Activated CD4-positive, alpha-beta T cell treated with anti-CD3 and anti-CD28 coated beads, Interleukin-2, amount 10 ng/mL, durations not matched to agents 7 days and 5 days (primary cell): ENCODE measurements at regions not wholly inside any gene's neighbourhood (a gene's known extent, or its start where the extent isn't known, plus 50 kb on each side); places are given as distances from the start of the nearest gene placed in this dataset.
"Not testable (repeated sequence)": the region's sequence is repeated elsewhere in the genome, so short reads cannot be mapped to it uniquely, and the experiment has no call there.

Experiments used
- CTCF ChIA-PET: fragments of 350-600 bp; sonication (Branson Sonifier 250); formaldehyde crosslinking; loops from one replicate; lab custom pipeline; 2021; ENCODE audit warnings: antibody characterized with exemption; lab: Charles Lee
- POLR2A ChIA-PET: fragments of 350-600 bp; sonication (Branson Sonifier 250); formaldehyde crosslinking; loops from one replicate; lab custom pipeline; 2021; ENCODE audit warnings: antibody characterized with exemption; lab: Charles Lee
- DNase-seq: peaks from one replicate; pipeline ENCODE4 v3.0.0-alpha.2; 2020
- H3K27ac Mint-ChIP-seq: one replicate; pipeline ENCODE4 v1.8.0; 2021; ENCODE audit warnings: mild to moderate bottlenecking, moderate library complexity, mixed read lengths
- H3K27me3 Mint-ChIP-seq: one replicate; pipeline ENCODE4 v1.8.0; 2021; ENCODE audit warnings: mixed read lengths
- H3K36me3 Mint-ChIP-seq: one replicate; pipeline ENCODE4 v1.8.0; 2021; ENCODE audit warnings: low read depth, mixed read lengths
- H3K4me1 Mint-ChIP-seq: one replicate; pipeline ENCODE4 v1.8.0; 2021; ENCODE audit warnings: mixed read lengths
- H3K4me3 Mint-ChIP-seq: one replicate; pipeline ENCODE4 v1.8.0; 2021; ENCODE audit warnings: mild to moderate bottlenecking, moderate library complexity, mixed read lengths
- H3K9me3 Mint-ChIP-seq: one replicate; pipeline ENCODE4 v1.8.0; 2021; ENCODE audit warnings: mixed read lengths

- Mint-ChIP-seq H3K4me3 (no peak overlapping the region), H3K27me3 (no peaks in the 10 kb centered on the region), H3K4me1 (peaks cover 30% of the 10 kb centered on the region), H3K27ac (peak overlapping the region; percentile 80), H3K36me3 (no peaks in the 10 kb centered on the region), H3K9me3 (no peaks in the 10 kb centered on the region)
- ChIA-PET CTCF (interaction anchor here (1.4 kb wide), 1 partner anchor 12 kb away, joined by 4 read pairs; no protein-coding TSS in a partner anchor), POLR2A (no interaction called here)
- no peak for DNase-seq
These were observed 82.8 kb downstream of the IGLL1 start for GRCh38 chr22:23497016-23497885.

- POLR2A ChIA-PET: no interaction called here
- peaks cover 30% of the 10 kb centered on the region for H3K4me1 Mint-ChIP-seq
- H3K27me3 Mint-ChIP-seq: no peaks in the 10 kb centered on the region
- H3K27ac Mint-ChIP-seq: peak overlapping the region; percentile 80
- DNase-seq: no peak
- no peaks in the 10 kb centered on the region for H3K9me3 Mint-ChIP-seq
- no peak overlapping the region for H3K4me3 Mint-ChIP-seq
- CTCF ChIA-PET: interaction anchor here (0.5 to 1.4 kb wide), 3 partner anchors 11 to 42 kb away, joined by 3 to 4 read pairs (median 3); no protein-coding TSS in a partner anchor
- H3K36me3 Mint-ChIP-seq: no peaks in the 10 kb centered on the region
These were observed 83.7 kb downstream of the IGLL1 start for GRCh38 chr22:23496445-23496833.

- no peaks in the 10 kb centered on the region for H3K27me3 Mint-ChIP-seq
- H3K27ac Mint-ChIP-seq: peak overlapping the region; percentile 80
- POLR2A ChIA-PET: no interaction called here
- DNase-seq: peak; percentile 40
- H3K4me3 Mint-ChIP-seq: peak overlapping the region; percentile 22
- H3K36me3 Mint-ChIP-seq: no peaks in the 10 kb centered on the region
- CTCF ChIA-PET: interaction anchor here (0.5 to 1.4 kb wide), 3 partner anchors 10 to 41 kb away, joined by 3 to 4 read pairs (median 3); no protein-coding TSS in a partner anchor
- H3K4me1 Mint-ChIP-seq: peaks cover 30% of the 10 kb centered on the region
- H3K9me3 Mint-ChIP-seq: no peaks in the 10 kb centered on the region
These were observed 84.3 kb downstream of the IGLL1 start for GRCh38 chr22:23495614-23496444.

- DNase-seq: no peak
- Mint-ChIP-seq H3K27me3 (no peaks in the 10 kb centered on the region), H3K36me3 (no peaks in the 10 kb centered on the region), H3K27ac (peak overlapping the region; percentile 54), H3K4me1 (peaks cover 30% of the 10 kb centered on the region), H3K4me3 (no peak overlapping the region), H3K9me3 (no peaks in the 10 kb centered on the region)
- CTCF ChIA-PET: no interaction called here
- POLR2A ChIA-PET: no interaction called here
These were observed 85.2 kb downstream of the IGLL1 start for GRCh38 chr22:23494930-23495266.

- Mint-ChIP-seq H3K27me3 (peaks cover 41% of the 10 kb centered on the region), H3K4me1 (peaks cover 4% of the 10 kb centered on the region), H3K36me3 (no peaks in the 10 kb centered on the region), H3K9me3 (no peaks in the 10 kb centered on the region), H3K27ac (no peak overlapping the region), H3K4me3 (no peak overlapping the region)
- DNase-seq: no peak
- ChIA-PET POLR2A (no interaction called here), CTCF (interaction anchor here (0.6 kb wide), 1 partner anchor 11 kb away, joined by 3 read pairs; no protein-coding TSS in a partner anchor)
These were observed 94.6 kb downstream of the IGLL1 start for GRCh38 chr22:23485490-23485889.

GRCh38 chr22:23484651-23485050 is 95.4 kb downstream of the IGLL1 start:
- H3K27ac Mint-ChIP-seq: no peak overlapping the region
- peaks cover 4% of the 10 kb centered on the region for H3K4me1 Mint-ChIP-seq
- H3K9me3 Mint-ChIP-seq: no peaks in the 10 kb centered on the region
- no peak for DNase-seq
- peaks cover 41% of the 10 kb centered on the region for H3K27me3 Mint-ChIP-seq
- ChIA-PET POLR2A (no interaction called here), CTCF (no interaction called here)
- no peak overlapping the region for H3K4me3 Mint-ChIP-seq
- no peaks in the 10 kb centered on the region for H3K36me3 Mint-ChIP-seq

- CTCF ChIA-PET: interaction anchor here (0.6 kb wide), 1 partner anchor 370 kb away, joined by 3 read pairs; no protein-coding TSS in a partner anchor
- Mint-ChIP-seq H3K4me3 (no peak overlapping the region), H3K27me3 (peaks cover 34% of the 10 kb centered on the region), H3K36me3 (no peaks in the 10 kb centered on the region), H3K27ac (no peak overlapping the region), H3K4me1 (peaks cover 7% of the 10 kb centered on the region), H3K9me3 (no peaks in the 10 kb centered on the region)
- POLR2A ChIA-PET: no interaction called here
- no peak for DNase-seq
These were observed 98.7 kb downstream of the IGLL1 start for GRCh38 chr22:23481369-23481768.

GRCh38 chr22:23478175-23478574 is 101.9 kb downstream of the IGLL1 start:
- no peaks in the 10 kb centered on the region for H3K36me3 Mint-ChIP-seq
- H3K4me3 Mint-ChIP-seq: no peak overlapping the region
- POLR2A ChIA-PET: no interaction called here
- peaks cover 7% of the 10 kb centered on the region for H3K4me1 Mint-ChIP-seq
- H3K27ac Mint-ChIP-seq: no peak overlapping the region
- no peak for DNase-seq
- peaks cover 20% of the 10 kb centered on the region for H3K27me3 Mint-ChIP-seq
- CTCF ChIA-PET: no interaction called here
- H3K9me3 Mint-ChIP-seq: no peaks in the 10 kb centered on the region

GRCh38 chr22:23474531-23474930 is 105.6 kb downstream of the IGLL1 start:
- DNase-seq, H3K9me3 Mint-ChIP-seq, H3K4me1 Mint-ChIP-seq, H3K36me3 Mint-ChIP-seq, POLR2A ChIA-PET, H3K4me3 Mint-ChIP-seq, H3K27ac Mint-ChIP-seq, CTCF ChIA-PET: not testable (repeated sequence)
- peaks cover 10% of the 10 kb centered on the region for H3K27me3 Mint-ChIP-seq

- Mint-ChIP-seq H3K36me3 (no peaks in the 10 kb centered on the region), H3K4me1 (peaks cover 6% of the 10 kb centered on the region), H3K4me3 (no peak overlapping the region), H3K9me3 (no peaks in the 10 kb centered on the region), H3K27ac (no peak overlapping the region), H3K27me3 (peaks cover 7% of the 10 kb centered on the region)
- ChIA-PET CTCF (no interaction called here), POLR2A (no interaction called here)
- no peak for DNase-seq
These were observed 106.2 kb downstream of the IGLL1 start for GRCh38 chr22:23473901-23474300.

- H3K4me3 Mint-ChIP-seq, H3K36me3 Mint-ChIP-seq, DNase-seq, H3K9me3 Mint-ChIP-seq, H3K4me1 Mint-ChIP-seq, POLR2A ChIA-PET, CTCF ChIA-PET, H3K27me3 Mint-ChIP-seq, H3K27ac Mint-ChIP-seq: not testable (repeated sequence)
These were observed 107.7 kb downstream of the IGLL1 start for GRCh38 chr22:23472376-23472775.

- DNase-seq: no peak
- no peaks in the 10 kb centered on the region for H3K4me1 Mint-ChIP-seq
- peaks cover 4% of the 10 kb centered on the region for H3K27me3 Mint-ChIP-seq
- H3K9me3 Mint-ChIP-seq: no peaks in the 10 kb centered on the region
- ChIA-PET CTCF (no interaction called here), POLR2A (no interaction called here)
- H3K4me3 Mint-ChIP-seq: no peak overlapping the region
- no peaks in the 10 kb centered on the region for H3K36me3 Mint-ChIP-seq
- no peak overlapping the region for H3K27ac Mint-ChIP-seq
These were observed 108.4 kb downstream of the IGLL1 start for GRCh38 chr22:23471698-23472097.

GRCh38 chr22:23470811-23471389 is 109.2 kb downstream of the IGLL1 start:
- H3K4me3 Mint-ChIP-seq: no peak overlapping the region
- POLR2A ChIA-PET: no interaction called here
- CTCF ChIA-PET: no interaction called here
- H3K4me1 Mint-ChIP-seq: no peaks in the 10 kb centered on the region
- no peak overlapping the region for H3K27ac Mint-ChIP-seq
- no peak for DNase-seq
- no peaks in the 10 kb centered on the region for H3K9me3 Mint-ChIP-seq
- H3K36me3 Mint-ChIP-seq: no peaks in the 10 kb centered on the region
- peaks cover 4% of the 10 kb centered on the region for H3K27me3 Mint-ChIP-seq
